WTC11 (cell line): ENCODE measurements at regions not wholly inside any gene's neighbourhood (a gene's known extent, or its start where the extent isn't known, plus 50 kb on each side); places are given as distances from the start of the nearest gene placed in this dataset.

ENCODE experiments used
- ATAC-seq: fragments of 200-7000 bp; cut with Tn5 transposase; 2 replicates; pipeline ENCODE4 v1.10.0; 2021; ENCODE audit warnings: mild to moderate bottlenecking, moderate library complexity
- CTCF ChIA-PET: fragments of 300-600 bp; sonication (Branson Sonifier 250); formaldehyde crosslinking; loops from one replicate; lab custom pipeline; 2021; ENCODE audit warnings: antibody characterized with exemption; lab: Charles Lee
- POLR2A ChIA-PET: fragments of 350-600 bp; sonication (Branson Sonifier 250); formaldehyde crosslinking; loops from one replicate; lab custom pipeline; 2021; ENCODE audit warnings: antibody characterized with exemption; lab: Charles Lee
- DNase-seq: peaks from one replicate; pipeline ENCODE4 v3.0.0; 2021; ENCODE audit warnings: low spot score
- H3K27ac Mint-ChIP-seq: 2 replicates; pipeline ENCODE4 v1.8.0; 2021; ENCODE audit warnings: mixed read lengths
- H3K27me3 Mint-ChIP-seq: 2 replicates; pipeline ENCODE4 v1.8.0; 2021; ENCODE audit warnings: low read depth, mild to moderate bottlenecking, moderate library complexity, mixed read lengths
- H3K36me3 Mint-ChIP-seq: 2 replicates; pipeline ENCODE4 v1.8.0; 2021; ENCODE audit warnings: mixed read lengths
- H3K4me1 Mint-ChIP-seq: 2 replicates; pipeline ENCODE4 v1.8.0; 2022; ENCODE audit warnings: mixed read lengths
- H3K4me3 Mint-ChIP-seq: 2 replicates; pipeline ENCODE4 v1.8.0; 2021; ENCODE audit warnings: mild to moderate bottlenecking, moderate library complexity, mixed read lengths
- H3K9me3 Mint-ChIP-seq: 2 replicates; pipeline ENCODE4 v1.8.0; 2021; ENCODE audit warnings: mixed read lengths
- CREM ChIP-seq: sonication (generic); formaldehyde crosslinking; IDR thresholded peaks from 2 replicates; pipeline ENCODE4 v1.8.1; 2022; ENCODE audit warnings: mild to moderate bottlenecking, missing genetic modification reagents, moderate library complexity
- IRF1 ChIP-seq: sonication (generic); formaldehyde crosslinking; IDR thresholded peaks from 2 replicates; pipeline ENCODE4 v1.8.0; 2023; ENCODE audit warnings: missing genetic modification reagents
- JUN ChIP-seq: sonication (generic); formaldehyde crosslinking; IDR thresholded peaks from 2 replicates; pipeline ENCODE4 v1.8.0; 2023; ENCODE audit warnings: mild to moderate bottlenecking, missing genetic modification reagents
- MLX ChIP-seq: sonication (generic); formaldehyde crosslinking; IDR thresholded peaks from 2 replicates; pipeline ENCODE4 v1.8.1; 2023; ENCODE audit warnings: mild to moderate bottlenecking, missing genetic modification reagents, moderate library complexity
- PRRX2 ChIP-seq: fragments of 250-450 bp; sonication (Bioruptor Pico); IDR thresholded peaks from 2 replicates; pipeline ENCODE4 v1.8.0; 2021; ENCODE audit warnings: mild to moderate bottlenecking
- SMAD3 ChIP-seq: sonication (generic); formaldehyde crosslinking; IDR thresholded peaks from 2 replicates; pipeline ENCODE4 v1.8.0; 2022; ENCODE audit warnings: missing genetic modification reagents, mild to moderate bottlenecking, borderline replicate concordance
- SOX15 ChIP-seq: fragments of 250-450 bp; sonication (Bioruptor Pico); IDR thresholded peaks from 2 replicates; pipeline ENCODE4 v1.9.0; 2021; ENCODE audit warnings: mild to moderate bottlenecking
- TCF7 ChIP-seq: sonication (generic); formaldehyde crosslinking; IDR thresholded peaks from 2 replicates; pipeline ENCODE4 v1.8.0; 2022; ENCODE audit warnings: mild to moderate bottlenecking, low read depth, missing genetic modification reagents, moderate library complexity
- ZNF416 ChIP-seq: fragments of 250-450 bp; sonication (Bioruptor Pico); IDR thresholded peaks from 2 replicates; pipeline ENCODE4 v1.9.0; 2021; ENCODE audit warnings: mild to moderate bottlenecking, inconsistent platforms
- ZNF671 ChIP-seq: fragments of 250-450 bp; sonication (Bioruptor Pico); IDR thresholded peaks from 2 replicates; pipeline ENCODE4 v1.8.0; 2021; ENCODE audit warnings: mild to moderate bottlenecking
- TF ChIP-seq, protein P1 (sequence below): fragments of 250-450 bp; sonication (Bioruptor Pico); IDR thresholded peaks from 2 replicates; pipeline ENCODE4 v2.1.2; 2022; ENCODE audit warnings: mild to moderate bottlenecking, moderate library complexity
- TF ChIP-seq, protein P2 (sequence below): sonication (generic); formaldehyde crosslinking; IDR thresholded peaks from 2 replicates; pipeline ENCODE4 v1.8.1; 2023; ENCODE audit warnings: mild to moderate bottlenecking, missing genetic modification reagents
- TF ChIP-seq, protein P3 (sequence below): sonication (generic); formaldehyde crosslinking; IDR thresholded peaks from 2 replicates; pipeline ENCODE4 v1.8.1; 2023; ENCODE audit warnings: mild to moderate bottlenecking, missing genetic modification reagents, moderate library complexity
- TF ChIP-seq, protein P4 (sequence below): sonication (generic); formaldehyde crosslinking; IDR thresholded peaks from 2 replicates; pipeline ENCODE4 v1.8.0; 2022; ENCODE audit warnings: mild to moderate bottlenecking, missing genetic modification reagents
- TF ChIP-seq, protein P5 (sequence below): sonication (generic); formaldehyde crosslinking; IDR thresholded peaks from 2 replicates; pipeline ENCODE4 v1.8.1; 2023; ENCODE audit warnings: mild to moderate bottlenecking, moderate library complexity, missing genetic modification reagents
- TF ChIP-seq, protein P6 (sequence below): fragments of 200-600 bp; IDR thresholded peaks from 2 replicates; pipeline ENCODE4 v1.8.0; 2022; ENCODE audit warnings: antibody characterized with exemption

GRCh38 chr9:126081746-126082145, 244.9 kb upstream of the MVB12B start (continued):
- TF ChIP-seq ZNF416 (CRISPR knock-in tag), result no peak
- TF ChIP-seq, protein P1, sequence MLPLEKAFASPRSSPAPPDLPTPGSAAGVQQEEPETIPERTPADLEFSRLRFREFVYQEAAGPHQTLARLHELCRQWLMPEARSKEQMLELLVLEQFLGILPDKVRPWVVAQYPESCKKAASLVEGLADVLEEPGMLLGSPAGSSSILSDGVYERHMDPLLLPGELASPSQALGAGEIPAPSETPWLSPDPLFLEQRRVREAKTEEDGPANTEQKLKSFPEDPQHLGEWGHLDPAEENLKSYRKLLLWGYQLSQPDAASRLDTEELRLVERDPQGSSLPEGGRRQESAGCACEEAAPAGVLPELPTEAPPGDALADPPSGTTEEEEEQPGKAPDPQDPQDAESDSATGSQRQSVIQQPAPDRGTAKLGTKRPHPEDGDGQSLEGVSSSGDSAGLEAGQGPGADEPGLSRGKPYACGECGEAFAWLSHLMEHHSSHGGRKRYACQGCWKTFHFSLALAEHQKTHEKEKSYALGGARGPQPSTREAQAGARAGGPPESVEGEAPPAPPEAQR, result no peak
- TF ChIP-seq PRRX2 (CRISPR knock-in tag), result no peak
- TF ChIP-seq SOX15, result no peak

GRCh38 chr9:126084008-126084407, 242.6 kb upstream of the MVB12B start:
- Mint-ChIP-seq H3K36me3 (peaks cover 14% of the 10 kb centered on the region), H3K4me3 (no peak overlapping the region), H3K27me3 (peaks cover 12% of the 10 kb centered on the region), H3K27ac (no peak overlapping the region), H3K9me3 (peaks cover 34% of the 10 kb centered on the region), H3K4me1 (peaks cover 4% of the 10 kb centered on the region; the same call in 1 of the 2 replicates)
- TF ChIP-seq, protein P2, sequence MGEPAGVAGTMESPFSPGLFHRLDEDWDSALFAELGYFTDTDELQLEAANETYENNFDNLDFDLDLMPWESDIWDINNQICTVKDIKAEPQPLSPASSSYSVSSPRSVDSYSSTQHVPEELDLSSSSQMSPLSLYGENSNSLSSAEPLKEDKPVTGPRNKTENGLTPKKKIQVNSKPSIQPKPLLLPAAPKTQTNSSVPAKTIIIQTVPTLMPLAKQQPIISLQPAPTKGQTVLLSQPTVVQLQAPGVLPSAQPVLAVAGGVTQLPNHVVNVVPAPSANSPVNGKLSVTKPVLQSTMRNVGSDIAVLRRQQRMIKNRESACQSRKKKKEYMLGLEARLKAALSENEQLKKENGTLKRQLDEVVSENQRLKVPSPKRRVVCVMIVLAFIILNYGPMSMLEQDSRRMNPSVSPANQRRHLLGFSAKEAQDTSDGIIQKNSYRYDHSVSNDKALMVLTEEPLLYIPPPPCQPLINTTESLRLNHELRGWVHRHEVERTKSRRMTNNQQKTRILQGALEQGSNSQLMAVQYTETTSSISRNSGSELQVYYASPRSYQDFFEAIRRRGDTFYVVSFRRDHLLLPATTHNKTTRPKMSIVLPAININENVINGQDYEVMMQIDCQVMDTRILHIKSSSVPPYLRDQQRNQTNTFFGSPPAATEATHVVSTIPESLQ (CRISPR knock-in tag), result no peak
- TF ChIP-seq, protein P3, sequence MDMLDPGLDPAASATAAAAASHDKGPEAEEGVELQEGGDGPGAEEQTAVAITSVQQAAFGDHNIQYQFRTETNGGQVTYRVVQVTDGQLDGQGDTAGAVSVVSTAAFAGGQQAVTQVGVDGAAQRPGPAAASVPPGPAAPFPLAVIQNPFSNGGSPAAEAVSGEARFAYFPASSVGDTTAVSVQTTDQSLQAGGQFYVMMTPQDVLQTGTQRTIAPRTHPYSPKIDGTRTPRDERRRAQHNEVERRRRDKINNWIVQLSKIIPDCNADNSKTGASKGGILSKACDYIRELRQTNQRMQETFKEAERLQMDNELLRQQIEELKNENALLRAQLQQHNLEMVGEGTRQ (CRISPR knock-in tag), result no peak
- CTCF ChIA-PET, result no interaction called here
- POLR2A ChIA-PET, result no interaction called here
- ATAC-seq (0 out of 2 replicates have a peak, but pooled peaks have one; percentile 46), DNase-seq (no peak)

- CTCF ChIA-PET, result no interaction called here
- no peak for ATAC-seq
- peaks cover 27% of the 10 kb centered on the region for H3K9me3 Mint-ChIP-seq
- H3K27ac Mint-ChIP-seq, result no peak overlapping the region
- peaks cover 7% of the 10 kb centered on the region for H3K36me3 Mint-ChIP-seq
- TF ChIP-seq, protein P4, sequence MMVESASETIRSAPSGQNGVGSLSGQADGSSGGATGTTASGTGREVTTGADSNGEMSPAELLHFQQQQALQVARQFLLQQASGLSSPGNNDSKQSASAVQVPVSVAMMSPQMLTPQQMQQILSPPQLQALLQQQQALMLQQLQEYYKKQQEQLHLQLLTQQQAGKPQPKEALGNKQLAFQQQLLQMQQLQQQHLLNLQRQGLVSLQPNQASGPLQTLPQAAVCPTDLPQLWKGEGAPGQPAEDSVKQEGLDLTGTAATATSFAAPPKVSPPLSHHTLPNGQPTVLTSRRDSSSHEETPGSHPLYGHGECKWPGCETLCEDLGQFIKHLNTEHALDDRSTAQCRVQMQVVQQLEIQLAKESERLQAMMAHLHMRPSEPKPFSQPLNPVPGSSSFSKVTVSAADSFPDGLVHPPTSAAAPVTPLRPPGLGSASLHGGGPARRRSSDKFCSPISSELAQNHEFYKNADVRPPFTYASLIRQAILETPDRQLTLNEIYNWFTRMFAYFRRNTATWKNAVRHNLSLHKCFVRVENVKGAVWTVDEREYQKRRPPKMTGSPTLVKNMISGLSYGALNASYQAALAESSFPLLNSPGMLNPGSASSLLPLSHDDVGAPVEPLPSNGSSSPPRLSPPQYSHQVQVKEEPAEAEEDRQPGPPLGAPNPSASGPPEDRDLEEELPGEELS, result no peak
- TF ChIP-seq, protein P2 (CRISPR knock-in tag), result no peak
- TF ChIP-seq ZNF671 (CRISPR knock-in tag), result no peak
- TF ChIP-seq, protein P5, sequence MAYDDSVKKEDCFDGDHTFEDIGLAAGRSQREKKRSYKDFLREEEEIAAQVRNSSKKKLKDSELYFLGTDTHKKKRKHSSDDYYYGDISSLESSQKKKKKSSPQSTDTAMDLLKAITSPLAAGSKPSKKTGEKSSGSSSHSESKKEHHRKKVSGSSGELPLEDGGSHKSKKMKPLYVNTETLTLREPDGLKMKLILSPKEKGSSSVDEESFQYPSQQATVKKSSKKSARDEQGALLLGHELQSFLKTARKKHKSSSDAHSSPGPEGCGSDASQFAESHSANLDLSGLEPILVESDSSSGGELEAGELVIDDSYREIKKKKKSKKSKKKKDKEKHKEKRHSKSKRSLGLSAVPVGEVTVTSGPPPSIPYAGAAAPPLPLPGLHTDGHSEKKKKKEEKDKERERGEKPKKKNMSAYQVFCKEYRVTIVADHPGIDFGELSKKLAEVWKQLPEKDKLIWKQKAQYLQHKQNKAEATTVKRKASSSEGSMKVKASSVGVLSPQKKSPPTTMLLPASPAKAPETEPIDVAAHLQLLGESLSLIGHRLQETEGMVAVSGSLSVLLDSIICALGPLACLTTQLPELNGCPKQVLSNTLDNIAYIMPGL (CRISPR knock-in tag), result no peak
- TF ChIP-seq SOX15, result no peak
- POLR2A ChIA-PET, result no interaction called here
- no peak for DNase-seq
- peaks cover 4% of the 10 kb centered on the region; the same call in 1 of the 2 replicates for H3K4me1 Mint-ChIP-seq
- H3K4me3 Mint-ChIP-seq, result no peak overlapping the region
- H3K27me3 Mint-ChIP-seq, result peaks cover 6% of the 10 kb centered on the region
Measured at GRCh38 chr9:126084696-126085095, 241.9 kb upstream of the MVB12B start.

- Mint-ChIP-seq H3K27ac (no peak overlapping the region), H3K9me3 (peaks cover 22% of the 10 kb centered on the region), H3K4me1 (peaks cover 4% of the 10 kb centered on the region; the same call in 1 of the 2 replicates), H3K4me3 (no peak overlapping the region), H3K36me3 (peaks cover 2% of the 10 kb centered on the region; the same call in 1 of the 2 replicates), H3K27me3 (peaks cover 3% of the 10 kb centered on the region; the same call in 1 of the 2 replicates)
- POLR2A ChIA-PET, result no interaction called here
- no peak for ATAC-seq
- CTCF ChIA-PET, result interaction anchor here (0.6 kb wide), 1 partner anchor 1784 kb away, joined by 3 read pairs; no protein-coding TSS in a partner anchor
- no peak for DNase-seq
- TF ChIP-seq TCF7 (CRISPR knock-in tag), result no peak
- TF ChIP-seq, protein P6, sequence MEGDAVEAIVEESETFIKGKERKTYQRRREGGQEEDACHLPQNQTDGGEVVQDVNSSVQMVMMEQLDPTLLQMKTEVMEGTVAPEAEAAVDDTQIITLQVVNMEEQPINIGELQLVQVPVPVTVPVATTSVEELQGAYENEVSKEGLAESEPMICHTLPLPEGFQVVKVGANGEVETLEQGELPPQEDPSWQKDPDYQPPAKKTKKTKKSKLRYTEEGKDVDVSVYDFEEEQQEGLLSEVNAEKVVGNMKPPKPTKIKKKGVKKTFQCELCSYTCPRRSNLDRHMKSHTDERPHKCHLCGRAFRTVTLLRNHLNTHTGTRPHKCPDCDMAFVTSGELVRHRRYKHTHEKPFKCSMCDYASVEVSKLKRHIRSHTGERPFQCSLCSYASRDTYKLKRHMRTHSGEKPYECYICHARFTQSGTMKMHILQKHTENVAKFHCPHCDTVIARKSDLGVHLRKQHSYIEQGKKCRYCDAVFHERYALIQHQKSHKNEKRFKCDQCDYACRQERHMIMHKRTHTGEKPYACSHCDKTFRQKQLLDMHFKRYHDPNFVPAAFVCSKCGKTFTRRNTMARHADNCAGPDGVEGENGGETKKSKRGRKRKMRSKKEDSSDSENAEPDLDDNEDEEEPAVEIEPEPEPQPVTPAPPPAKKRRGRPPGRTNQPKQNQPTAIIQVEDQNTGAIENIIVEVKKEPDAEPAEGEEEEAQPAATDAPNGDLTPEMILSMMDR, result no peak
- no peak for TF ChIP-seq ZNF671 (CRISPR knock-in tag)
- TF ChIP-seq SMAD3 (CRISPR knock-in tag), result no peak
- no peak for TF ChIP-seq IRF1 (CRISPR knock-in tag)
- no peak for TF ChIP-seq CREM (CRISPR knock-in tag)
- no peak for TF ChIP-seq JUN (CRISPR knock-in tag)
- TF ChIP-seq MLX, result no peak
Measured at GRCh38 chr9:126085170-126085569, 241.5 kb upstream of the MVB12B start.
